Inferior parietal cortex (tissue), 1 donor: ENCODE measurements at regions not wholly inside any gene's neighbourhood (a gene's known extent, or its start where the extent isn't known, plus 50 kb on each side); places are given as distances from the start of the nearest gene placed in this dataset.

ENCODE experiments used
- DNase-seq: peaks from one replicate; pipeline ENCODE4 v3.0.0-alpha.2; 2016; ENCODE audit errors: extremely low spot score

DNA sequence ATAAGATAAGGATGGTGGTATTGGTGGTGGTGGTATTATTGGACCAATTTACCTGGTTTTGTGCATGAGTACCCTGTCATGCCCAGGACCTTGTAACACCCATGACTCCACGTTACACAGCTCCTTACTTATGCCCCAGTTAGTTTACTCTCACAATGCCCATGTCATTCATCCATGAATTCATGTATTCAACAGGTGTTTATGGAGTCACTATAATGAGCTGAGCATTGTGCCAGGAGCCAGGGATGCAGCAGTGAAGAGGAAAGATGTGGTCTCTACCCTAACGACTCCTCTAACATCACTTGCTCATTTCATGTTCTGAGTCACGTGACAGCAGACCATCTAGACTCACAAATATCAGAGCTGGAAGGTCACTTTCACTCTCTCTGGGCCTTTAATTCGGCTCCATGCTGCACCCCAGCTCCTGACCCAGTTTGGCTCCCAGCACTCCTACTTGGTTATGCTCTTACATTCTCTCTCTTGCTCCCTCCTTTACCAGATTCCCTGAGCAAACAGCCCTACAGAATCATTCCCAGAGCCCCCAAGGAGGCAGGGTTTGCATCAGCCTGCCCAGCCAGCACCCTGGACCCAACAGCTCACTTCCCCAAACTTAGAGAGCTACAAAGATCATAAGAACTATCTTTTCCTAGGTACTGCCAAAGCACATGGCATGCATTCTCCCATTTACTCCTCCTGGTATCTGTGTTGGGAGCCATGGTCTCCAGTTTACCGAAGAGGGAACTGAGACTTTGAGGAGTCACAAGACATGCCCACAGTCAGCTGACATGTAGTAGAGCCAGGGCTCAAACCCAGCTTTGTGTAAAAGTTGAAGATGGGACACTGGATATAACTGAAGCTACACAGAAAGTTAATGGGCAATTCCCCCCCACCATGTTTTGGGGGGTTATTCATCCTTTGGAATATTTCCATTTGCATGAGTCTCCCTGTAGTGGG is 449.9 kb downstream of the LRATD1 start:
- DNase-seq, result no peak

DNA sequence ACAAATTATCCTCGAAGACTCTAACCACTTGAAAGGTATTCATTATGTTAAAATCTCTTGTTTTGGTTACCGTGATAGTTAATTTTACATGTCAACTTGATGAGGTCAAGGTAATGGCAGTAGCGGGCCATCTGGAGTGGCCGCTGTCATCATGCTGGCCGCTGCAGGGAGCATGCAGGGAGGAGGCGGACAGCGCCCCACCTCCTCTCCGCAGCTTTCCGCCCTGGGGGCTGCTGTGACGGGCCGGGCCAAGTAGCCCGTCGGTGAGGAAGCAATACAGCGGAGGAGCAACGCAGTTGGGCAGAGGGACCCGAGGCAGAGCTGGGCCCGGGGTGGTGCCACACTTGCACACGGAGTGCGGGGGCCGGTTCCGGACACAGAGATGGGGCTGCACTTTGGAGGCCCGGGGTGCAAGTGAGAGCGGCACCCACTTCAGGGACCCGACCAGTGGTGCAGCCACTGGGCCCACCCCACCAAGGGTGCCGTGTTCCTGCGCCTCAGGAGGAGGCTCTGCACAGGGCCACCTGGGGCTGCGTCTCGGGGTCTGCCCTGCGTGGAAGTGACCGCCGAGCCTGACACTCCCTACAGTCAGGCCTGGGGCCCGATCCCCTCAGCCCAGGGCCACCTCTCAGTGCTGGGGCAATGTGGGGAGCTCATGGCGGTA is 452.4 kb downstream of the LRATD1 start:
- DNase-seq, result no peak

GRCh38 chr2:15092181-15092580 is 459.7 kb downstream of the LRATD1 start:
- no peak for DNase-seq

DNA sequence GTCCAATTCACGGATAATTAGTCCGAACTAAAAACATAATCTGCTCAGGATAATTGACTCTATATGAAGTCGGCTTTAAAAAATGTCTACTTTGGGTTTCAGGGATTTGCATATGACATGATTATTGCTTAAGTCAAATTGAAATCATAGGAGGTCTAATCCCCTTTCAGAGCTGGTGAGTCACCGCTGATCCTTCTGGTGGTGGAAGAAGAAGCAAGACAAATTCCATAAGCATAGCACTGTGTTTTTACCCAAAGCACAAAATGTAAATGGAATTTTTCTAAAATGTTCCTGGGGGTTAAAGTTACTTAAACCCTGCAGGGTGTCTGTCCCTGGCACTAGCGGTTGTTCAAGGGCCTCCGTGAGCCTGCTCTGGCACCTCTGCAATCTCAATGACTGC is 460.2 kb downstream of the LRATD1 start:
- DNase-seq, result no peak

DNA sequence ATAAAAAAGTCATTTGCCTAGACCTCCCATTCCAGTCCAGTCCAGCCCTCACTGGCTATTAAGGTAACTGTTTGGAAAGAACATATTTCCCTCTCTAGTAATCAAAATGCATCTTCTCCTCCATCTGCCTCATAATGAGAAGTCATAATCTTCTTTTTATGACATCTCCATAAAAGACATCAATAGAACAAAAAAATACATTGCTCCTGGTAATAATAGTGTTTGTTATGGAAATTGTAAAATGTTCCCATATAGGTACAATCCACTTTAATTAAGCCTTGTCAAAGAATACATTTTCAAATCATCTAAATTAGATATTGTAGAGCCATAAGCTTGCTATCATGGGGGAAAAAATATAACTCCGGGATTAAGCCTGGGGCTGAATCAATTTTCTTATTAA is 461.6 kb downstream of the LRATD1 start:
- no peak for DNase-seq

DNA sequence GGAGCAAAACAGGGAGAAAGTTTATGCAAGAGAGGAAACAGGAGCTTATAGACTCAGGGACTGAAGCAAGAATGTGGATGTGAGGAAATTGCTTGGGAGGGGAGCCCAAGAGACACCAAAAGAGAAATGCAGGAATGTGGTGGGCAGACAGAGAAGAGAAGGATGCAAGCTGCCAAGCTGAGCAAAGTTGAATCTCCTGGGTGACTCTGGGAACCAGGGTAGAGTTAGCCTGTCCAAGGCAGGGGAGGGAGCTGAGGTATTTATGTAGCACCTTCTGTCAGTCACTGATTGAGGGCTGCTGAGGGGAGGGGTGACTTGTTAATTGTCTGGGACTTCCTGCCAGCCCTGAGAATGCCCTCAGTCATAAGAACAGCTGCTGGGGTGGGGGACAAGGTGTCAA is 464.3 kb downstream of the NBAS start:
- no peak for DNase-seq

DNA sequence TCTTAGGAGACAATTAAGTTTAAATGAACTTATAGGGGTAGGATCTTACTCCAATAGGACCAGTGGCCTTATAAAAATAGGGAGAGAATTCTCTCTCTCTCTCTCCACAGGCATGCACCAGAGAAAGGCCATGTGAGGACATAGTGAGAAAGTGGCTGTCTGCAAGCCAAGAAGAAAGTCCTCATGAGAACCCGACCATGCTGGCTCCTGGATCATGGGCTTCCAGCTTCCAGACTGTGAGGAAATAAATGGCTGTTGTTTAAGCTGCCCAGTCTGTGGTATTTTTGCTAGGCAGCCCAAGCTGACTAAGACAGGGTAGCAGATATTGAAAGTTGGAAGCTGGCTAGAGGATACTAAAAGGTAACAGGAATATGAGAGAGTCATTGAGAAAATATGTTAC is 454.0 kb downstream of the NBAS start:
- no peak for DNase-seq

- no peak for DNase-seq
Observed at GRCh38 chr2:15111718-15112117, 449.4 kb downstream of the NBAS start.

- no peak for DNase-seq
Observed at GRCh38 chr2:15112216-15112615, 448.9 kb downstream of the NBAS start.

DNA sequence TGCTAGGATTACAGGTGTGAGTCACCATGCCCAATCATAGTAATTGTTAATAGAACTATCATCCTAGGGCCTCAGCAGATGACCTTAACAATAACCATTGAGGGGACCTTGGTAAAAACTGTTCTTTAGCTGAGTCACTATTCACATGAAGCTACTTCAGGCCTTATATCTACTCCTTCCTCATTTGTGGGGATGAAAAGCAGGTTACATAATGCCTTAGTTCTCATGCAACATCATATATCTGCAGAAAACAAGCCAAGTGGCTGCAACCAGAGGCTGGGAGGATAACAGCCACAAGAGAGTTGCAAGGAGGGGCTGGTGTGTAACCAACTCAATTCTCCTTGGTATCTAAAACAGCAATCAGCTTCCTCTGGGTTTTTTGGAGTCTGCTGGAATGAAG is 445.4 kb downstream of the NBAS start:
- DNase-seq, result no peak

- DNase-seq, result no peak
Observed at GRCh38 chr2:15116830-15117229, 444.3 kb downstream of the NBAS start.
